ENCODE measurements at regions not wholly inside any gene's neighbourhood (a gene's known extent, or its start where the extent isn't known, plus 50 kb on each side); places are given as distances from the start of the nearest gene placed in this dataset.

GRCh38 chr16:35252356-35252936 lies 1793.0 kb downstream of the TP53TG3F start:
- peaks cover 5% of the 10 kb centered on the region; the same call in 1 of the 2 replicates for H3K9me3 ChIP-seq (ENCODE audit: control insufficient read depth, insufficient read depth, low read length)
- no peaks in the 10 kb centered on the region for H3K9me2 ChIP-seq (replicated peaks; ENCODE audit: control insufficient read depth, low read length)
- no peak overlapping the region for H3K4me3 ChIP-seq (ENCODE audit: low read length)
- H4K20me1 ChIP-seq (ENCODE audit: control insufficient read depth, insufficient read depth, low read depth, low read length), result no peaks in the 10 kb centered on the region
- TF ChIP-seq EZH2phosphoT487 (IDR thresholded peaks at IDR 0.05; ENCODE audit: borderline replicate concordance, low read length) (no peak), CTCF (IDR thresholded peaks at IDR 0.05; ENCODE audit: low read depth, low read length, poor library complexity, severe bottlenecking) (no peak)
- H3K27ac ChIP-seq (ENCODE audit: low read depth, low read length), result no peak overlapping the region
- H3K79me2 ChIP-seq (ENCODE audit: control insufficient read depth, low read length), result no peaks in the 10 kb centered on the region
- no peaks in the 10 kb centered on the region for H3K36me3 ChIP-seq (ENCODE audit: control insufficient read depth, low read length)
- H3K4me1 ChIP-seq (ENCODE audit: control insufficient read depth, low read length), result no peaks in the 10 kb centered on the region
- no peaks in the 10 kb centered on the region for H3F3A ChIP-seq (ENCODE audit: control insufficient read depth, insufficient read depth)
- H3K4me2 ChIP-seq (ENCODE audit: low read length), result no peak overlapping the region
- no peaks in the 10 kb centered on the region for H3K27me3 ChIP-seq (ENCODE audit: control insufficient read depth, low read length)

- Histone ChIP-seq H3K9me3 (ENCODE audit: control insufficient read depth, insufficient read depth, low read length) (peaks cover 5% of the 10 kb centered on the region; the same call in 1 of the 2 replicates), H3K79me2 (ENCODE audit: control insufficient read depth, low read length) (no peaks in the 10 kb centered on the region), H3K36me3 (ENCODE audit: control insufficient read depth, low read length) (no peaks in the 10 kb centered on the region), H3K4me1 (ENCODE audit: control insufficient read depth, low read length) (no peaks in the 10 kb centered on the region), H4K20me1 (ENCODE audit: control insufficient read depth, insufficient read depth, low read depth, low read length) (no peaks in the 10 kb centered on the region), H3K27me3 (ENCODE audit: control insufficient read depth, low read length) (no peaks in the 10 kb centered on the region), H3F3A (ENCODE audit: control insufficient read depth, insufficient read depth) (no peaks in the 10 kb centered on the region), H3K9me2 (replicated peaks; ENCODE audit: control insufficient read depth, low read length) (no peaks in the 10 kb centered on the region), H3K4me2 (ENCODE audit: low read length) (no peak overlapping the region), H3K27ac (ENCODE audit: low read depth, low read length) (no peak overlapping the region), H3K4me3 (ENCODE audit: low read length) (no peak overlapping the region)
- TF ChIP-seq EZH2phosphoT487 (IDR thresholded peaks at IDR 0.05; ENCODE audit: borderline replicate concordance, low read length), result no peak
- no peak for TF ChIP-seq CTCF (IDR thresholded peaks at IDR 0.05; ENCODE audit: low read depth, low read length, poor library complexity, severe bottlenecking)
Measured at GRCh38 chr16:35255186-35255803, 1795.9 kb downstream of the TP53TG3F start.

GRCh38 chr16:35255816-35256215 lies 1796.4 kb downstream of the TP53TG3F start:
- TF ChIP-seq EZH2phosphoT487 (IDR thresholded peaks at IDR 0.05; ENCODE audit: borderline replicate concordance, low read length) (no peak), CTCF (IDR thresholded peaks at IDR 0.05; ENCODE audit: low read depth, low read length, poor library complexity, severe bottlenecking) (no peak)
- Histone ChIP-seq H3K4me1 (ENCODE audit: control insufficient read depth, low read length) (no peaks in the 10 kb centered on the region), H3F3A (ENCODE audit: control insufficient read depth, insufficient read depth) (no peaks in the 10 kb centered on the region), H3K79me2 (ENCODE audit: control insufficient read depth, low read length) (no peaks in the 10 kb centered on the region), H3K4me3 (ENCODE audit: low read length) (no peak overlapping the region), H3K27me3 (ENCODE audit: control insufficient read depth, low read length) (no peaks in the 10 kb centered on the region), H3K27ac (ENCODE audit: low read depth, low read length) (no peak overlapping the region), H3K36me3 (ENCODE audit: control insufficient read depth, low read length) (no peaks in the 10 kb centered on the region), H3K9me2 (replicated peaks; ENCODE audit: control insufficient read depth, low read length) (no peaks in the 10 kb centered on the region), H3K4me2 (ENCODE audit: low read length) (no peak overlapping the region), H4K20me1 (ENCODE audit: control insufficient read depth, insufficient read depth, low read depth, low read length) (no peaks in the 10 kb centered on the region), H3K9me3 (ENCODE audit: control insufficient read depth, insufficient read depth, low read length) (peaks cover 5% of the 10 kb centered on the region; the same call in 1 of the 2 replicates)

Measured in DOHH2 (cell line).